Liver (tissue), 8 donors: ENCODE measurements at regions not wholly inside any gene's neighbourhood (a gene's known extent, or its start where the extent isn't known, plus 50 kb on each side); places are given as distances from the start of the nearest gene placed in this dataset.

Source experiments
- DNase-seq: peaks from one replicate; pipeline ENCODE4 v3.0.0-alpha.2; 2017; ENCODE audit warnings: low spot score
- H3K27ac ChIP-seq, 2 donors: one replicate each; pipeline ENCODE4 v1.7.0; 2013; ENCODE audit warnings: inconsistent platforms in 2 of 2, low read length in 2 of 2, control low read depth in 1 of 2, low read depth in 1 of 2, mild to moderate bottlenecking in 1 of 2
- H3K27me3 ChIP-seq, 4 donors: one replicate each; pipeline versions ENCODE4 v1.6.1 to v1.7.0; 2013; ENCODE audit warnings: low read length in 3 of 4, inconsistent platforms in 1 of 4, mild to moderate bottlenecking in 1 of 4, moderate library complexity in 1 of 4; ENCODE audit not compliant: control insufficient read depth in 4 of 4, insufficient read depth in 4 of 4
- H3K36me3 ChIP-seq, 4 donors: one replicate each; pipeline versions ENCODE4 v1.6.1 to v1.7.0; 2013; ENCODE audit warnings: low read length in 3 of 4, mild to moderate bottlenecking in 3 of 4, low read depth in 1 of 4, moderate library complexity in 1 of 4; ENCODE audit not compliant: control insufficient read depth in 4 of 4, insufficient read depth in 3 of 4
- H3K4me1 ChIP-seq, 4 donors: one replicate each; pipeline versions ENCODE4 v1.6.1 to v1.7.0; 2013; ENCODE audit warnings: low read length in 3 of 4, mild to moderate bottlenecking in 3 of 4, moderate library complexity in 1 of 4; ENCODE audit not compliant: control insufficient read depth in 4 of 4, insufficient read depth in 4 of 4
- H3K4me3 ChIP-seq, 3 donors: one replicate each; pipeline versions ENCODE4 v1.6.1 to v1.7.0; 2013; ENCODE audit warnings: low read length in 3 of 3, control low read depth in 1 of 3, low read depth in 1 of 3, mild to moderate bottlenecking in 1 of 3
- H3K9ac ChIP-seq, 2 donors: one replicate each; pipeline ENCODE4 v1.7.0; 2013; ENCODE audit warnings: low read length in 2 of 2, mild to moderate bottlenecking in 2 of 2, moderate library complexity in 2 of 2, control low read depth in 1 of 2, low read depth in 1 of 2
- H3K9me3 ChIP-seq, 4 donors: one replicate each; pipeline versions ENCODE4 v1.6.1 to v1.7.0; 2013; ENCODE audit warnings: low read length in 3 of 4; ENCODE audit not compliant: control insufficient read depth in 4 of 4
- ATF3 ChIP-seq: IDR thresholded peaks from 2 replicates; pipeline ENCODE4 v1.6.1; 2016; ENCODE audit warnings: antibody characterized with exemption
- CTCF ChIP-seq: fragments of 150-350 bp; IDR thresholded peaks from 2 replicates; pipeline ENCODE4 v1.5.1; 2017; ENCODE audit warnings: improper control_type of control experiment, low read depth, low read length; ENCODE audit not compliant: missing input control
- EGR1 ChIP-seq, 2 donors: IDR thresholded peaks; 2 replicates each; pipeline ENCODE4 v1.6.1; 2016 to 2018; ENCODE audit warnings: antibody characterized with exemption in 2 of 2, low read depth in 2 of 2
- FOXA1 ChIP-seq: IDR thresholded peaks from 2 replicates; pipeline ENCODE4 v1.6.1; 2016; ENCODE audit warnings: antibody characterized with exemption
- FOXA2 ChIP-seq: IDR thresholded peaks from 2 replicates; pipeline ENCODE4 v1.6.1; 2016; ENCODE audit warnings: antibody characterized with exemption
- GABPA ChIP-seq, 2 donors: IDR thresholded peaks in 1 of 2; conservative IDR thresholded peaks in 1 of 2; 2 replicates each; pipeline ENCODE4 v1.6.1; 2016; ENCODE audit warnings: antibody characterized with exemption in 2 of 2, mild to moderate bottlenecking in 1 of 2, moderate library complexity in 1 of 2
- HNF4A ChIP-seq, 2 donors: conservative IDR thresholded peaks; 2 replicates each; pipeline ENCODE4 v1.6.1; 2016; ENCODE audit warnings: antibody characterized with exemption in 2 of 2, mild to moderate bottlenecking in 2 of 2
- HNF4G ChIP-seq: IDR thresholded peaks from 2 replicates; pipeline ENCODE4 v1.6.1; 2016; ENCODE audit warnings: antibody characterized with exemption
- MAX ChIP-seq: IDR thresholded peaks from 2 replicates; pipeline ENCODE4 v1.6.1; 2016; ENCODE audit warnings: antibody characterized with exemption
- NR2F2 ChIP-seq: IDR thresholded peaks from 2 replicates; pipeline ENCODE4 v1.6.1; 2016; ENCODE audit warnings: antibody characterized with exemption
- RAD21 ChIP-seq, 2 donors: IDR thresholded peaks; 2 replicates each; pipeline ENCODE4 v1.6.1; 2016; ENCODE audit warnings: antibody characterized with exemption in 2 of 2, mild to moderate bottlenecking in 2 of 2
- REST ChIP-seq: IDR thresholded peaks from 2 replicates; pipeline ENCODE4 v1.6.1; 2016; ENCODE audit warnings: antibody characterized with exemption, mild to moderate bottlenecking
- RXRA ChIP-seq, 2 donors: IDR thresholded peaks; 2 replicates each; pipeline ENCODE4 v1.6.1; 2017 to 2018; ENCODE audit warnings: antibody characterized with exemption in 2 of 2, mild to moderate bottlenecking in 1 of 2
- SP1 ChIP-seq: IDR thresholded peaks from 2 replicates; pipeline ENCODE4 v1.6.1; 2018; ENCODE audit warnings: antibody characterized with exemption, mild to moderate bottlenecking
- TAF1 ChIP-seq: conservative IDR thresholded peaks from 2 replicates; pipeline ENCODE4 v1.6.1; 2016; ENCODE audit warnings: antibody characterized with exemption, mild to moderate bottlenecking
- YY1 ChIP-seq: IDR thresholded peaks from 2 replicates; pipeline ENCODE4 v1.6.1; 2016; ENCODE audit warnings: antibody characterized with exemption, mild to moderate bottlenecking
- ZBTB33 ChIP-seq: IDR thresholded peaks from 2 replicates; pipeline ENCODE4 v1.6.1; 2016; ENCODE audit warnings: antibody characterized with exemption
- WGBS: extraction: QIAGEN DNeasy Blood & Tissue Kit; methylation state at CpG from one replicate; pipeline ENCODE4 v1.1.7; 2013; 5-methylcytosine and 5-hydroxymethylcytosine counted together
- donor health status: healthy.
- donor health status: healthy.
- donor health status: healthy.
- donor health status: healthy.
- donor health status: healthy.

GRCh38 chr21:16072737-16073136, 343.0 kb downstream of the USP25 start:
- no peaks in the 10 kb centered on the region for H3K9me3 ChIP-seq
- no peaks in the 10 kb centered on the region for H3K27me3 ChIP-seq
- no peaks in the 10 kb centered on the region for H3K4me1 ChIP-seq
- no peak overlapping the region for H3K4me3 ChIP-seq
- no peak for DNase-seq
- H3K36me3 ChIP-seq: no peaks in the 10 kb centered on the region
- no peak overlapping the region for H3K27ac ChIP-seq
- 83% methylated on average over 6 of the region's 6 CpGs for WGBS
- no peak for TF ChIP-seq HNF4G
- no peak for TF ChIP-seq RXRA (IDR thresholded peaks at IDR 0.05)
- TF ChIP-seq CTCF: no peak
- no peak for TF ChIP-seq MAX
- TF ChIP-seq FOXA1: no peak
- no peak for TF ChIP-seq NR2F2
- no peak for TF ChIP-seq YY1
- no peak for TF ChIP-seq ZBTB33
- TF ChIP-seq EGR1 (IDR thresholded peaks at IDR 0.05; ENCODE audit: low read depth in 2 of 2): no peak
- TF ChIP-seq RAD21 (IDR thresholded peaks at IDR 0.05): no peak
- no peak for TF ChIP-seq FOXA2
- TF ChIP-seq HNF4A (conservative IDR thresholded peaks at IDR 0.05): no peak
- TF ChIP-seq REST: no peak
- TF ChIP-seq GABPA (IDR thresholded peaks at IDR 0.05 in 1 of 2, conservative IDR thresholded peaks at IDR 0.05 in 1 of 2): no peak
- TF ChIP-seq TAF1: no peak
- no peak for TF ChIP-seq SP1
- H3K9ac ChIP-seq: no peak overlapping the region

GRCh38 chr21:16073586-16073985, 343.8 kb downstream of the USP25 start:
- no peaks in the 10 kb centered on the region for H3K4me1 ChIP-seq
- no peak overlapping the region for H3K4me3 ChIP-seq
- no peak for DNase-seq
- H3K27me3 ChIP-seq: no peaks in the 10 kb centered on the region
- TF ChIP-seq NR2F2 (no peak), GABPA (IDR thresholded peaks at IDR 0.05 in 1 of 2, conservative IDR thresholded peaks at IDR 0.05 in 1 of 2) (no peak), FOXA1 (no peak), SP1 (no peak), ATF3 (no peak)
- WGBS: 72% methylated on average over 2 of the region's 2 CpGs
- H3K9me3 ChIP-seq: no peaks in the 10 kb centered on the region
- no peaks in the 10 kb centered on the region for H3K36me3 ChIP-seq
- H3K27ac ChIP-seq: no peak overlapping the region
- no peak overlapping the region for H3K9ac ChIP-seq
